ENCODE measurements at regions not wholly inside any gene's neighbourhood (a gene's known extent, or its start where the extent isn't known, plus 50 kb on each side); places are given as distances from the start of the nearest gene placed in this dataset.

GRCh38 chr12:3381059-3382047, 109.7 kb upstream of the PRMT8 start (continued):
- TF ChIP-seq EZH2phosphoT487 (IDR thresholded peaks at IDR 0.05; ENCODE audit: unreplicated experiment): no peak
- no peak for TF ChIP-seq NANOG (IDR thresholded peaks at IDR 0.05; ENCODE audit: borderline replicate concordance)
- TF ChIP-seq POLR2AphosphoS5 (IDR thresholded peaks at IDR 0.05; ENCODE audit: low read depth): no peak
- TF ChIP-seq, protein P1, sequence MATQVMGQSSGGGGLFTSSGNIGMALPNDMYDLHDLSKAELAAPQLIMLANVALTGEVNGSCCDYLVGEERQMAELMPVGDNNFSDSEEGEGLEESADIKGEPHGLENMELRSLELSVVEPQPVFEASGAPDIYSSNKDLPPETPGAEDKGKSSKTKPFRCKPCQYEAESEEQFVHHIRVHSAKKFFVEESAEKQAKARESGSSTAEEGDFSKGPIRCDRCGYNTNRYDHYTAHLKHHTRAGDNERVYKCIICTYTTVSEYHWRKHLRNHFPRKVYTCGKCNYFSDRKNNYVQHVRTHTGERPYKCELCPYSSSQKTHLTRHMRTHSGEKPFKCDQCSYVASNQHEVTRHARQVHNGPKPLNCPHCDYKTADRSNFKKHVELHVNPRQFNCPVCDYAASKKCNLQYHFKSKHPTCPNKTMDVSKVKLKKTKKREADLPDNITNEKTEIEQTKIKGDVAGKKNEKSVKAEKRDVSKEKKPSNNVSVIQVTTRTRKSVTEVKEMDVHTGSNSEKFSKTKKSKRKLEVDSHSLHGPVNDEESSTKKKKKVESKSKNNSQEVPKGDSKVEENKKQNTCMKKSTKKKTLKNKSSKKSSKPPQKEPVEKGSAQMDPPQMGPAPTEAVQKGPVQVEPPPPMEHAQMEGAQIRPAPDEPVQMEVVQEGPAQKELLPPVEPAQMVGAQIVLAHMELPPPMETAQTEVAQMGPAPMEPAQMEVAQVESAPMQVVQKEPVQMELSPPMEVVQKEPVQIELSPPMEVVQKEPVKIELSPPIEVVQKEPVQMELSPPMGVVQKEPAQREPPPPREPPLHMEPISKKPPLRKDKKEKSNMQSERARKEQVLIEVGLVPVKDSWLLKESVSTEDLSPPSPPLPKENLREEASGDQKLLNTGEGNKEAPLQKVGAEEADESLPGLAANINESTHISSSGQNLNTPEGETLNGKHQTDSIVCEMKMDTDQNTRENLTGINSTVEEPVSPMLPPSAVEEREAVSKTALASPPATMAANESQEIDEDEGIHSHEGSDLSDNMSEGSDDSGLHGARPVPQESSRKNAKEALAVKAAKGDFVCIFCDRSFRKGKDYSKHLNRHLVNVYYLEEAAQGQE (IDR thresholded peaks at IDR 0.05; ENCODE audit: unreplicated experiment): no peak
- TF ChIP-seq ZNF331 (CRISPR knock-in tag; IDR thresholded peaks at IDR 0.05; ENCODE audit: low read depth): no peak
- TF ChIP-seq ZNF114 (CRISPR knock-in tag; IDR thresholded peaks at IDR 0.05): no peak

GRCh38 chr12:3389986-3390385, 101.0 kb upstream of the PRMT8 start:
- Histone ChIP-seq H3K4me2 (no peak overlapping the region), H3K4me1 (ENCODE audit: insufficient read depth) (no peaks in the 10 kb centered on the region), H3K27me3 (ENCODE audit: insufficient read depth) (no peaks in the 10 kb centered on the region), H4K20me1 (replicated peaks; ENCODE audit: insufficient read depth) (no peaks in the 10 kb centered on the region), H2AFZ (no peak overlapping the region), H3K4me3 (no peak overlapping the region), H3K36me3 (ENCODE audit: insufficient read depth) (no peaks in the 10 kb centered on the region), H3K9me2 (ENCODE audit: insufficient read depth) (0 out of 2 replicates have a peak, but pooled peaks cover 5% of the 10 kb centered on the region), H3K27ac (ENCODE audit: low read depth) (no peak overlapping the region), H3K79me2 (replicated peaks; ENCODE audit: insufficient read depth) (no peaks in the 10 kb centered on the region), H3F3A (replicated peaks; ENCODE audit: low read depth) (no peaks in the 10 kb centered on the region)
- ATAC-seq: no peak
- DNase-seq (ENCODE audit: low spot score): no peak
- Mint-ChIP-seq H3K4me1 (no peaks in the 10 kb centered on the region), H3K9me3 (peaks cover 3% of the 10 kb centered on the region; the same call in 1 of the 3 replicates), H3K27ac (no peak overlapping the region), H3K4me3 (no peak overlapping the region), H3K36me3 (ENCODE audit: low read depth) (no peaks in the 10 kb centered on the region), H3K27me3 (ENCODE audit: insufficient read depth, low read depth, poor library complexity) (peaks cover 2% of the 10 kb centered on the region)
- TF ChIP-seq NANOG (IDR thresholded peaks at IDR 0.05; ENCODE audit: borderline replicate concordance): no peak
- TF ChIP-seq ZNF114 (CRISPR knock-in tag; IDR thresholded peaks at IDR 0.05): no peak
- no peak for TF ChIP-seq CTCF (conservative IDR thresholded peaks at IDR 0.05; ENCODE audit: low read depth in 2 of 2)
- no peak for TF ChIP-seq POLR2AphosphoS5 (IDR thresholded peaks at IDR 0.05; ENCODE audit: low read depth)
- TF ChIP-seq EZH2phosphoT487 (IDR thresholded peaks at IDR 0.05; ENCODE audit: unreplicated experiment): no peak
- TF ChIP-seq, protein P2, sequence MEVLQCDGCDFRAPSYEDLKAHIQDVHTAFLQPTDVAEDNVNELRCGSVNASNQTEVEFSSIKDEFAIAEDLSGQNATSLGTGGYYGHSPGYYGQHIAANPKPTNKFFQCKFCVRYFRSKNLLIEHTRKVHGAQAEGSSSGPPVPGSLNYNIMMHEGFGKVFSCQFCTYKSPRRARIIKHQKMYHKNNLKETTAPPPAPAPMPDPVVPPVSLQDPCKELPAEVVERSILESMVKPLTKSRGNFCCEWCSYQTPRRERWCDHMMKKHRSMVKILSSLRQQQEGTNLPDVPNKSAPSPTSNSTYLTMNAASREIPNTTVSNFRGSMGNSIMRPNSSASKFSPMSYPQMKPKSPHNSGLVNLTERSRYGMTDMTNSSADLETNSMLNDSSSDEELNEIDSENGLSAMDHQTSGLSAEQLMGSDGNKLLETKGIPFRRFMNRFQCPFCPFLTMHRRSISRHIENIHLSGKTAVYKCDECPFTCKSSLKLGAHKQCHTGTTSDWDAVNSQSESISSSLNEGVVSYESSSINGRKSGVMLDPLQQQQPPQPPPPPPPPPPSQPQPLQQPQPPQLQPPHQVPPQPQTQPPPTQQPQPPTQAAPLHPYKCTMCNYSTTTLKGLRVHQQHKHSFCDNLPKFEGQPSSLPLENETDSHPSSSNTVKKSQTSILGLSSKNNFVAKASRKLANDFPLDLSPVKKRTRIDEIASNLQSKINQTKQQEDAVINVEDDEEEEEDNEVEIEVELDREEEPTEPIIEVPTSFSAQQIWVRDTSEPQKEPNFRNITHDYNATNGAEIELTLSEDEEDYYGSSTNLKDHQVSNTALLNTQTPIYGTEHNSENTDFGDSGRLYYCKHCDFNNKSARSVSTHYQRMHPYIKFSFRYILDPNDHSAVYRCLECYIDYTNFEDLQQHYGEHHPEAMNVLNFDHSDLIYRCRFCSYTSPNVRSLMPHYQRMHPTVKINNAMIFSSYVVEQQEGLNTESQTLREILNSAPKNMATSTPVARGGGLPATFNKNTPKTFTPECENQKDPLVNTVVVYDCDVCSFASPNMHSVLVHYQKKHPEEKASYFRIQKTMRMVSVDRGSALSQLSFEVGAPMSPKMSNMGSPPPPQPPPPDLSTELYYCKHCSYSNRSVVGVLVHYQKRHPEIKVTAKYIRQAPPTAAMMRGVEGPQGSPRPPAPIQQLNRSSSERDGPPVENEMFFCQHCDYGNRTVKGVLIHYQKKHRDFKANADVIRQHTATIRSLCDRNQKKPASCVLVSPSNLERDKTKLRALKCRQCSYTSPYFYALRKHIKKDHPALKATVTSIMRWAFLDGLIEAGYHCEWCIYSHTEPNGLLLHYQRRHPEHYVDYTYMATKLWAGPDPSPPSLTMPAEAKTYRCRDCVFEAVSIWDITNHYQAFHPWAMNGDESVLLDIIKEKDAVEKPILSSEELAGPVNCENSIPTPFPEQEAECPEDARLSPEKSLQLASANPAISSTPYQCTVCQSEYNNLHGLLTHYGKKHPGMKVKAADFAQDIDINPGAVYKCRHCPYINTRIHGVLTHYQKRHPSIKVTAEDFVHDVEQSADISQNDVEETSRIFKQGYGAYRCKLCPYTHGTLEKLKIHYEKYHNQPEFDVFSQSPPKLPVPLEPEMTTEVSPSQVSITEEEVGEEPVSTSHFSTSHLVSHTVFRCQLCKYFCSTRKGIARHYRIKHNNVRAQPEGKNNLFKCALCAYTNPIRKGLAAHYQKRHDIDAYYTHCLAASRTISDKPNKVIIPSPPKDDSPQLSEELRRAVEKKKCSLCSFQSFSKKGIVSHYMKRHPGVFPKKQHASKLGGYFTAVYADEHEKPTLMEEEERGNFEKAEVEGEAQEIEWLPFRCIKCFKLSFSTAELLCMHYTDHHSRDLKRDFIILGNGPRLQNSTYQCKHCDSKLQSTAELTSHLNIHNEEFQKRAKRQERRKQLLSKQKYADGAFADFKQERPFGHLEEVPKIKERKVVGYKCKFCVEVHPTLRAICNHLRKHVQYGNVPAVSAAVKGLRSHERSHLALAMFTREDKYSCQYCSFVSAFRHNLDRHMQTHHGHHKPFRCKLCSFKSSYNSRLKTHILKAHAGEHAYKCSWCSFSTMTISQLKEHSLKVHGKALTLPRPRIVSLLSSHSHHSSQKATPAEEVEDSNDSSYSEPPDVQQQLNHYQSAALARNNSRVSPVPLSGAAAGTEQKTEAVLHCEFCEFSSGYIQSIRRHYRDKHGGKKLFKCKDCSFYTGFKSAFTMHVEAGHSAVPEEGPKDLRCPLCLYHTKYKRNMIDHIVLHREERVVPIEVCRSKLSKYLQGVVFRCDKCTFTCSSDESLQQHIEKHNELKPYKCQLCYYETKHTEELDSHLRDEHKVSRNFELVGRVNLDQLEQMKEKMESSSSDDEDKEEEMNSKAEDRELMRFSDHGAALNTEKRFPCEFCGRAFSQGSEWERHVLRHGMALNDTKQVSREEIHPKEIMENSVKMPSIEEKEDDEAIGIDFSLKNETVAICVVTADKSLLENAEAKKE (CRISPR knock-in tag; IDR thresholded peaks at IDR 0.05): no peak

Data from GM23338 (cell line).